Activated CD4-positive, CD25-positive, alpha-beta regulatory T cell treated with anti-CD3 and anti-CD28 coated beads, Interleukin-2, amount 50 U/mL, for 24 hours (primary cell): ENCODE measurements at regions not wholly inside any gene's neighbourhood (a gene's known extent, or its start where the extent isn't known, plus 50 kb on each side); places are given as distances from the start of the nearest gene placed in this dataset.

Experiments used
- ATAC-seq, 2 donors: fragments of 150-1000 bp; cut with Tn5 transposase; one replicate each; pipeline ENCODE4 v1.10.0; 2021; ENCODE audit warnings: mild to moderate bottlenecking in 1 of 2, moderate library complexity in 1 of 2

DNA sequence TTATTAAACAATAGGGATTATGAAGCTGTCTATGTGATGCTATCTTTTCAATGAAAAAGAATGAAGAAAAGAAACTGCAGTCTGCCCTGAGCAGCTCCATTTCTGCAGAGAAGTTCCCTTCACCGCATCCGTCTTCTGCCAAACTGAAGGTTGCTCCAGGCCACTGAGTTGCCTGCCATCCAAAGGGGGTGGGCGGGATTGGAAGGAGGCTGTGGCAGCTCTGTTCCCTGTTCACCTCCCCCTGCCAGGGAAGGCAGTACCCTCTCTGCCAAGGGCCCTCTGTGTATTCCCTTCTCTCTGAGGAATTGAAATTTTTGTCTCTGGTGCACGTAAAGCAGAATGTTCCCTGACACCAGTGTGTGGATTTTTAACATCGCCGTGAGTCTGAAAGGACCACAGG, 243.1 kb upstream of the GHITM start:
- no peak for ATAC-seq

DNA sequence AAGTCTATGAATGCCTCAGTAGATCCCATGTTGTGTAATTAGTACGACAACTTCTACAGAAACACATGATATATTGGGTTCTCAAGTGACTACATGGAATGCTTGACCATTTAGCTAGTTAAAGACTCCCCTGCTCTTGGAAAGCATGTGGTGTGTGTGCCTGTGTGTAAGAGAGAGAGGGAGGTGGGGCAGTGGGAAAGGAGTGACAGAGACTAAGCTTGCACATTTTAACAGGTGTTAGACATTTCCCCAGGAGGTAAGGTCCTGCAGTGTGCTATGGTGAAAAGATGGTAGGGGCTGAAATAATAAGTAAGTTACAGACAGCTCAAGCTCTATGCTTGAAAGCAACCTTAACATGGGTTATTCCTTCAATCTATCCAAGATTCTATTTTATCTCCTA, 241.7 kb upstream of the GHITM start:
- no peak for ATAC-seq

DNA sequence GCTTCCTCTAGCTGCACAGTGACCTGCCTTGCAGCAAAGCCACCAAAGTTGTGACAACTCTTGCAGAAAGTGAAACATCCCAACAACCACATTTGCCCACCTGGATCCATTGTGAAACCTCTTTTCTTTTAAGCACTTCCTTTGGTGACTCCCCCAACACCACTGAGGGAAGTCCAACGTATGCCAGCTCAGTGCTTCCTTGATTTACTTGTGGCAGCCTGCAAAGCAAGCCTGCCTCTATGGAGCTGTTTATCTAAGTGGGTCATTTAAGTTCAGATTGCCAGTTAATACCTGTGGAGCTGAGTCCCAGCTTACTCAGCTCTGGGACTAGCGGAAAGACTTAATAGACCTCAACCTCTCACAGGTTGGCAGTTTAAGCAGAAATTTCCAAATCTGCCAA, 230.8 kb upstream of the GHITM start:
- ATAC-seq = no peak

DNA sequence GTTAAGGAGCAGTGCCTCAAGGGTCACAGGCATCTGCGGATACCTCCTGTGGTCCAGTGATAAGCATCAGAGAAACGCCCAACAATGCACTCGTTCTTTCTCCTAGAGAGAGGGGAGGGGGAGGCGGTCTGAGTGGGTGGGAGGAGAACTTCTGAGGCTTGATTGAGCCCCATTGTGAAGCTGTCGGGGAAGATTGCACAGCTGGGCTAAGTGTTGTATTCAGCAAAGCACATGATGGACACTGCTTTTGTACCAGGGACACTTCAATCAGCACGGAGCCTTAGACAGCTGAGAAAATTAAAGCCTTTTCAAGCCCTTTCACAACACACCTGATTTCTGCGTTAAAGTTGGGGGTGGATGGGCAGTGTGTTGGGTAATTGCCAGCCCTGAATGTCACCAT, 230.3 kb upstream of the GHITM start:
- ATAC-seq = no peak

DNA sequence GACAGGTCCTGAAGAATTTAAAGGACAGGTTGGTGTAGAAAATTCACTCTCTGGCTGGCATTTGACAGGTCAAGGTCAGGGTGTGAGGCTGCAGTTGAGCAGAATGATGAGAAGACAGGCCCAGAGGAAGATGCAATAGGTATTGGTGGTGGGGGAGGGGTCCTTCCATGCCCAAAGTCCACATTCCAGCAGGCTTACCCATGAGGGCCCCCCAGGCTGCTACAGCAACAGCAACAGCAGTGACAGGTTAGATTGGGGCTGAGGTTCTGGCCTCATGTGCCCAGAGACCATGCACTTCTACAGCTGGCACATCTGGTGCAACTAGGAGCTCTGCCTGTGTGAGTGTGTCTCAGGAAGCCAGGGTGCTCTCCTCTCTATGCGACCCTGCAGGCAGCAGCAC, 223.5 kb upstream of the GHITM start:
- ATAC-seq = no peak

DNA sequence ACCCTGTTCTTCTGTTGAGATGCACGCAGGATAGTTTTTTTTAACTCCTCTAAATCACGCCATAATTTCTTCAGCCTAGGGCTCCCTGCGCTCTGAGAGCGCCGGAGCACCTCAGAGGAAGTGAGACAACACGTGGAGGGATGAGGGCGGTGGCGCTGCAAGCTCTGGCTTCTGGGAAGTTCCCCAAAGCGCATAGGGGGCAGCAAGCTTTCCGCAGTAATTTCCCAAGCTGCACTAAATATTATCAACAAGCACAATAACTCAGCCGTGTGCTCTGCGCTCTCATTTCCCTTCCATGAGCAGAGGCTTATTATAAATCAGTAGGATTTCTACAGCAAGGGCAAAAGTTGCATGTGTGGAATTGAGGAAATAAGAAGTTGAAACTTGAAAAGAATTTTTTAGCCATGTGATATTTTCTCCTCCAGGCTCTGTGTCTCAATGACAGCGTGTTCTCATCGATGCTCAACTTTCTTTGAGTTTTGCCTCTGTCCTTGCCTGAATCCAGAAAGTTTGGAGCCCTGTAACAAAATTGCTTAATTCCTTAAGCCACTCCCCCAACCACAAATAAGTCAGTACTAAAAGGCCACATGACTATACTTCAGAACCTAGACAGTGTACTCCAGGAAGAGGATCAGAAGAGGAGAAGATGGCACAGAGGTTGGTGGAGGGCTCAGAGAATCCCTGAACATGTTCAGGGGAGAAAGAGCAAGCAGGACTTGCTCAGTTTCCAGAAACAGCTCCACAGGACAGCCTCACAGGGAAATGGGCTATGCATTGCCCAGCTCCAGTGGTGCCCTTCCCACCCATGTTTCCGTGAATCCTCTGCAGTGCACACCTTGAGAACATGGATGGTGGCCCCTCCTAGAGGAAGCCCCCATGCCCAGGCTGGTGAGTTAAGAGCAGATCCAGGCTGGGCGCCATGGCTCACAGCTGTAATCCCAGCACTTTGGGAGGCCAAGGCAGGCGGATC, 221.5 kb upstream of the GHITM start:
- ATAC-seq = no peak

DNA sequence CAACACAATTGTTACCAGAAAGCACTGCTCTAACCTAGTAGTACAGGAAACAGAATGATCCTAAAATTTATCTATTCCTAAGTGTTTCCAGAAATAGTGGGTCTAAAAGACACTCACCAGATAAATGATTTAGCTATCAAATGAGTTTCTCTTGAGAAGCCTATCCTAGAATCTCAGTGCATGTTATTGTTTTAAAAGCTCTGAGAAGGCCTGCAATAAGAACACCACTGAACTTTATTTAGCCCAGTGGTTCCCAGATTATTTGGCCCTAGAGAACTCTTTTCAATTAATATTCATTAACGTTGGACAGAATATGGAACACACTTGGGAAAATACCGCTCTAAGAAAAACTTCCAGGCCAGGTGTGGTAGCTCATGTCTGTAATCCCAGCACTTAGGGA, 220.1 kb upstream of the GHITM start:
- ATAC-seq = no peak

DNA sequence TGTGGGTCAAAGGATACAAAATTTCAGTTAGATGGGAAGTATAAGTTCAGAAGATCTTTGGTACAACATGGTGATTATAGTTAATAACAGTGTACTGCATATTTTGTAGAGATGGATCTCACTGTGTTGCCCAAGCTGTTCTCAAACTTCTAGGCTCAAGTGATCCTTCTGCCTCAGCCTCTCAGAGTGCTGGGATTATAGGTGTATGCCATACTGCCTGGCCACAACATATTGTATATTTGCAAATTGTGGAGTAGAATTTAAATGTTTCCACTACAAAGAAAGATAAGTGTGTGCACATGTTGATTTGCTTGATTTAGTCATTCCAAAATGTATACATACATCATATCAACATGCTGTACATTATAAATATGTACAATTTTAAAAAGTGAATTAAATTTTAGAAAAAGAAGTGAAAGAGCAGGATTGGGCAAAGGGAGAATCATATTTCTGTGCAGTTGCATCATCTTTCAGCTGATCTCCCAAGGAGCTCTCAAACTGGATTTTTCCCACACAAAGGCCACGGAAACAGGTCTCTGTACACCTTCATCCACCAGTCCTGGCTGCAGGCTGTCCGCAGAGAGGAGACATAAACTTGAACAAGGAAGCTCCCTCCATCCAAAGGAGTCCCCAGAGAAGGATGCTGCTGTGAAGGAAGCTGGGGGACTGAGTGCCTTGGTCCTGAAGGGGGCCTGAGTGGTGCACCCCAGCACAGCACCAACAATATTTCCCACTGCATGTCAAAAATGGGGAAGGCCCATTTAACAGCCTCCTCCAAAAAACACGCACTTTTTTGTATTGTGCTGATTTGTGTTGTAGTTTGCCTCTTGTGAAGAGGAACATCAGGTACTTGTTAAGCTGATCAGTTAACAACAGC, 217.1 kb upstream of the GHITM start:
- no peak for ATAC-seq

DNA sequence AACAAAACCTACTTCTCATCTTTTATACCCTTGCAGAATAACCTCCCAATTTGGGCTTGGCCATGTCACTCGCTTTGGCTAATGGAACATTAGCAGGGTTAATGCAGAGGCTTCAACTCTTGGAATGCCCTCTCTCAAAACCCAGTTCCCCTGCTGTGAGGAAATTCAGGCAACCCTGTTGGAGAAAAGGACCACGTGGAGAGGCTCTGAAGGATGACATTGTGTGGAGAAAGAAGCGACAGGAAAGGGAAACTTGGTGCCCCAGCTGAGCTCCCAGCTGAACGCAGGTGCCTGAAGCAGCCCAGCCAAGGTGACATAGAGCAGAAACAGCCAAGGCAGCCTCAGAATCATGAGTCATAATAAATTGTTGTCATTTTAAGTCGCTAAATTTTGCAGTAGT, 214.2 kb upstream of the GHITM start:
- no peak for ATAC-seq

DNA sequence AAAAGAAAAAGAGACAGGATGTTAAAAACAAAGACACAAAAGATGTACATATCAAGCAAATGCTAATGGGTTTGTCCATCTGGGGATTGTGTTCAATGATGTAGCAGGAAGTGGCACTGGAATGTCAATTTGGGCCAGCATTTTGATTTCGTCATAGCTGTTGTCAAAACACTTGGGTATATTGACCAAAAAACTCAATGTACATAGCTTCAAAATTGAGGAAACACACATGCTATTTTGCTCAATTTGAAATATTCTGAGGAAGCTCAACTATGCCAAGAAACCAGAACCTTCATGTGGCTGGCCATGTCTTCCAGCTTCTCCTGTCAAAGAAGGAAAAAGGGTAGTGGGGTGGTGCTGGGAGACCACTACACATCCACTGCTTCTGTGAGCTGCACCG, 212.7 kb upstream of the GHITM start:
- ATAC-seq = no peak

DNA sequence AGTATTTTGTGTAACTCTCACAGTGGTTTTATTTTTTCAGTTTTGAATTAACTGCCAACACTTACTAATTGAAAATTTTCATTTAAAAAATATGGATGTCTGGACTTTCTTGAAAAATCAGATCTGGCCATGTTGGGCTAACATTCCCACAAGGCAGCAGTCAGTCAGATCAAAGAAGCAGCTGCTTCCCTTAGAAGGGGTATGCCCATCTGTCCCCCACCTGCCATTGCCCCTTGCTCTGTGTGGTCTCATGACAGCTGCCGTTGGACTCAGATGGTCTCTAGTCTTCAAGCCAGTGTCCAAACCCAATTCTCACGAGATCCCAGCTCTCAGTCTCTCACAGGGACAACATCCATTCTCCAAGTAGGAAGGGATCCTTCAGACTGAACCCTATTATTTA, 212.1 kb upstream of the GHITM start:
- ATAC-seq = no peak

DNA sequence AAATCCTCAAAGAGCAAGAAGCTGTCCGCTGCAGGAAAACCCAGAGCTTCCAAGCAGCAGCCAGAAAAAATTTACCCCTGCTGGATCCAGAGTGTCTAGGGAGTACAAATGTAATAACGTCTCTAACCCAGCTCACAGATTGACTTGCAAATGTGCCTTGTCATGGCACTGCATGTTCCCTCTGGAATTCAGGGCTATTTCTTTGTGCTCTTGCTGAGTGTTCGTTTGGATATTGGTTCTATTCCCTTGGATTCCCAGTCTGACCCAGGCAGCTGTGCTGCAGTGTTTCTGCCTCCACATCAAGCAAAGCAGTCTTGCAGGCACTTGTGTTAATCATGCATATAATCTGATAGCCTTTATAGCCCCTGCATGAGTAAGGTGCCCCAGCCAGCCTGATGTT, 209.9 kb upstream of the GHITM start:
- no peak for ATAC-seq

DNA sequence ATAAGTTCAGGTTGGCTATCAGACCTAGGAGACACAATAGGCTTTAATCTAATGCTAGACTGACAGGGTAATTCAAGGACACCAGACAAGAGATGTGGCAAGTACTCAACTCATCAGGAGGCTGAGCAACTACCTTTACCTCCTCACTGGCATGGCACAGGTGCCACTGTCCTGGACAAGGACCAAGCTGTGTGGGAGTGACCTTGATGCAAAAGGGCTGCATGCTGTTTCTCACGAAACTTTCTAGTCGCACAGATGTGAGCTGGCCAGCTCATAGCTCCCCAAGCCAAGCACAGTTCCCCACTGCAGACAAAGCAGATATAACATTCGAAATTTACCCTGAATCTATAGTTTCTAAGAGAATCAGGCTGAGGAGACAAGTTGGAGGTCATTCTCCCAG, 207.6 kb upstream of the GHITM start:
- no peak for ATAC-seq

DNA sequence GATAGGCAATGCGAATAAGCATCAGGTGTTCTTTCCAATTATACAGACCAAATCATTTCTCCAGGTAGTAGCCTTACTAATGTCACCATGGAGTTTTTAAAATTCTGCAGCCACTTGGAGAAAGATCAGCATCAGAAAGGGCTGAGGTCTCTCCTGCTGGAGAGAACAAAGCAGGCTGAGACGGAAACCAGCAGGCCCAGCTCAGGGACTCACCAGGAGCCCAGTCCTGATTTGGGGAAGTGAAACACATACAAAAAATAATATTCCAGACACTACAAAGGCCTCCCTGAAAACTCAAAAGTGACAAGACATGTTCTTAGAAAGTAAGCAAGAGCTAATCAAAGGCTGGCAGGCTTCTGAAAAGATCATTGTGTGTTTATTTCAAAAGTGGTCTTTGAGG, 207.1 kb upstream of the GHITM start:
- ATAC-seq = no peak

DNA sequence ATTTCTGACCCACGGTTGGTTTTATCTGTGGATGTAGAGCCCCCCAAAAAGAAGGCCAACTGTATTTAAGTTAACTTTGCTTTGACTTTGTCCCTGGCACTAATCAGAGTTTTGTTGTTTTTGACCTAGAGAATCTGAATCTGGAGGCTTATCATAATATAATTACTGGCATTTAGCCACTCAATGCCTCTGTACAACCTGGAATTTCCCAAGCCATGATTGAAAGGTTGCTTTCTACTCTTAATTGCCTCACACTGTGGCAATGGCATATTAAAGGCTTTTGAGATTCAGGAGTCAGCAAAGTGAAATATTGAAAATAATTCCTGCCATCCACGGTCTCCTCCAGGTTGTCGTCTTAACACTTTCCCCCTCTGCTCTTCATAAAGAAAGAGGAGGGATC, 205.2 kb upstream of the GHITM start:
- no peak for ATAC-seq

DNA sequence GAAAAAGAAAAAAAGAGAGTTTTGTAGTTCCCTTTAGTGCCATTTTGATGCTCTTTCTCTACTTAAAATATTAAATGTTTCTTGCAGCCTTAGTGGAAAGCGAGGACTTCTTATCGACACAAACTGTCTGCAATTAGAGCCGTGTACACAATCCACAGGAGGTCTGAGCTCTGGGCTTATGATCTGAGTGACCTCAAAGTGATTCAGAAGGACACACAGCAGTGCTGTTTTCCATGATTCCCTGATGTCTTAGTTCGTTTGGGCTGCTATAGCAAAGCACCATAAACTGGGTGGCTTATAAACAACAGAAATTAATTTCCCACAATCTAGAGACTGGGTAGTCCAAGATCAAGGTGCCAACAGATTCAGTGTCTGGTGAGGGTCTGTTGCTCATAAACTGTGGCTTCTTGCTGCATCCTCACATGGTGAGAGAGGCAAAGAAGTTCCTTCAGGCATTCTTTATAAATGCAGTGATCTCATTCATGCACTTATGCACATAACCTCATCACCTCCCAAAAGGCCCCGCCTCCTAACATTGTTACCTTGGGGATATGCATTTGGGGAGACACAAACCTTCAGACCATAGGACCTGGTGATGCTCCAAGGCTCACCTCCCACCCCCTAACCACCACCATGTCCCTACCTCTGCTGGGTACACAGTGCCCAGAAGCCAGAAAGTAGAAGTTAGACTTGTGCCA, 204.5 kb upstream of the GHITM start:
- no peak for ATAC-seq

DNA sequence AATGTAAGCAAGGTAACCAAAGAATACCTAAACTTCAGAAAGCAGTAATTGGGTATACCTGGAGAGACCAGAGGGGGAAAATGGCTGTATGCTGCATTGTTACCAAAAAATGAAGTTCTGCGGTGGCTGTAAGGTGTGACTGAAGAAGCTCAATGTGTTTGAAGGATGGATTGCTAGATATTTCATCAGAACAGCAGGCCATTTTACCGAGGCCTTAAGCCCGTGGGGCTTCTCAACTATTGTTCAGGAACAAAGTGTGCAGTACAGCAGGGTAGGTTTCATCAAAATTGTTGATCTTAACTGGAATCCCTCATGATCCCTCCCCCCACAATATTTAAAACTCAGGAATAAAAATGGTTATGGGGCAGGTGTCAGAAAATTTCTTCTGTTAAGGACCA, 204.0 kb upstream of the GHITM start:
- ATAC-seq = no peak

DNA sequence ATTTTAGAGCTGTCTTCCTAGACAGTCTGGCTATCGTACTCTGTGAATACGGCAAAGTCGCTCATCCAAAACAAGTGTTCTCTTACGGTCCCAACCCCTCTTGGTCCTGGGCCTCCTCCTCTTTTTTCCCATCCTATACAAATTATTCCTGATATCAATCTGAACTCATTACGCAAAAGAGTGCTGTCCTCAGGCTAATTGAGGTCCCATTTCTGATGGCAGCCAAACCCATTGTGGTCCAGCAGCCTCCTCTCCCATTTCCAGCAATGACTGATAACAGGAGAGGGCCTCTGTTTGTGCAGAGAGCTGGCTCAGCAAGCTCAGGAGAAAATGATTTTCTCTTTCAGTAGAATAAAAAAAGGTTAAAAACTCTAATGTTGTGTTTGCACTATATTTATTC, 203.4 kb upstream of the GHITM start:
- ATAC-seq = no peak

DNA sequence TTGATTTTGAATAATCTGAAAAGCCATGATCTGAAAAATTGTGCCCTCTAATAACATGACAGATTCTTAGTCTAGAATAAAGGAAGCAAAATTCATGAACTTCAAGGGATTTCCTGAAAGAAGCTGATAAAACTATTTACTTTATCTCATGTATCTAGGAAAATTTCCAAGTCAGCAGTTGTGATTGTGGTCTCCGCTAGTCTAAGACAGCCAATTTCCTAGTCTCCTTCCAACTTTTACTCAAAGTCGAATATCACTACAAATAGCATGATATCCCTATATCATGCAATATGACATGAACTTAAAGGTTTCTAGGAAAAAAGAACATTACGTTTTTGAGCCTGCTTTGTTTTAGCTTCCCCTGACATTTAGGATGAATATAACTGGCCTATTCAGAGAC, 202.1 kb upstream of the GHITM start:
- ATAC-seq = no peak

DNA sequence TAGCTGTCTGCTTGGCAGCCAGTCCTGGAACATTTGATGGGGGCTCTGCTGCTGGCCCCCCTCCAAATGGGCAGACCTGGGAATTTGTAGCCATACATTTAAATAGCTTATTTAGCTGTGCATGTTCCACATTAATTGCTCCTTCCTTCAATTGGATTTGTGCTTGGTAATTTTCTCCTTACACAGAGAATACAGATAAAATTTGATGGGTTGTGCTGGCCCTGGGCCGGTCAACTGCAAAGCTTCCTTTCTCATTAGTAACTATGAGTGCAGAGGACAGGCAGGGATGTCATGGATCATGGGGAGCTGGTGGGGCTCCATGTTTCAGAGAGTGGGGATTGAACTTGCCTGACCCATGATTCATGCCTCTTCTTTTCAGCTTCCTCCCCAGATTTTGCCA, 201.5 kb upstream of the GHITM start:
- no peak for ATAC-seq

DNA sequence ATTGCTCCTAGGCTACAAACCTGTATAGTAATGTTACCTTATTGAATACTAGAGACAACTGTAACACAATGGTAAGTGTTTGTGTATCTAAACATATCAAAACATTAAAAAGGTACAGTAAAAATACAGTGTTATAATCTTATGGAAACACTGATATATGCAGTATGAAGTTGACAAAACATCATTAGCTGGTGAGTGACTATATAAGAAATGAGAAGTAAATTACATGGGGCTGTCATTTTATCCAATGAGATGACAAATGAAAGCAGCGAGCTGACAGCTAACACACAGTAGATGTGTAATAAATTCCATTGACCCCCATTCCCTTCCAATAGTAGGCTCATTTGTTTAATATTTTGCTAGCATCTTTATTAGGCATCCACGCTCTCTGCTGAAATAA, 198.1 kb upstream of the GHITM start:
- ATAC-seq = no peak

DNA sequence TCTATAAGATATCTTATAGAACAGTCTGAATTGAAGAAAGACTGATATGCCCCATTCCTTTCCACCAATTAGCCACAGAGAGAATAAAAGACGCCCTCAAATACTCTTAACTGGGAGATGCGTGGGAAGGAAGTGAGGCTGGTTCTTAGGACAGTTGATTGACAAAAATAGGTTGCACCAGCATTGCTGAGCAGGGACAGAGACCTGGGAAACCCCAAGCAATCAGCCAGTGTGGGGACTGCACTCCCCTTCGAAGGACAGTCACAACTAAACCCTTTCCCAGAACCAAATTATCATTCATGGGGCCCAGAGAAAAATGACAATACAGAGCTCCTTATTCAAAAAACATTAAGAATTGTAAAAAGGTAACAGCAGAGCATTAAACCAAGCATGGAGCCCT, 196.9 kb upstream of the GHITM start:
- no peak for ATAC-seq

DNA sequence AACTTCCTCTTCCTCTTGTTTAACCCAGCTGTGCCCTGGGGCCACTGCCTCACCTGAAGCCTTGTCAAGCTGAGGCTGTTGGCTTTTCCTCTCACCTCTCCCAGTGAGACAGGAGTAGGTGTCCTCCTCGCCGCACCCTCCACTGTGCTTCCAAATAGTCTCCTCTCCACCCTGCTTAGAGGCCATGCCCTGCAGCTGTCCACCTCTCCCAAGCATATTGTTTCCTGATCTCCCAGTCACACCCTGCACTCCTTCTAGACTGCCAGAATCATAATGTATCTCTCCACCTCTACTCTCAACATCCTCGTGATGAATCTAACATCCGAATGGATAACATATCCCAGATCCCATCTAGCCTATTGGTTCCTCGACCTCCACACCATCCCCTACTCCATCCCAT, 196.3 kb upstream of the GHITM start:
- no peak for ATAC-seq
